ENCODE measurements at regions not wholly inside any gene's neighbourhood (a gene's known extent, or its start where the extent isn't known, plus 50 kb on each side); places are given as distances from the start of the nearest gene placed in this dataset.

GRCh38 chr9:105921057-105921726, 226.9 kb downstream of the TMEM38B start:
- DNase-seq (ENCODE audit: low read depth), result no peak

GRCh38 chr9:105928416-105928815, 234.1 kb downstream of the TMEM38B start:
- no peak for DNase-seq (ENCODE audit: low read depth)

GRCh38 chr9:105930011-105930627, 235.8 kb downstream of the TMEM38B start:
- DNase-seq (ENCODE audit: low read depth), result no peak

GRCh38 chr9:105932276-105932675, 237.9 kb downstream of the TMEM38B start:
- no peak for DNase-seq (ENCODE audit: low read depth)

- DNase-seq (ENCODE audit: low read depth), result no peak
Observed at GRCh38 chr9:105950448-105950847, 256.1 kb downstream of the TMEM38B start.

GRCh38 chr9:105950894-105951293, 256.6 kb downstream of the TMEM38B start:
- DNase-seq (ENCODE audit: low read depth), result no peak

GRCh38 chr9:105954517-105954916, 260.2 kb downstream of the TMEM38B start:
- no peak for DNase-seq (ENCODE audit: low read depth)

- no peak for DNase-seq (ENCODE audit: low read depth)
Observed at GRCh38 chr9:105957830-105958229, 263.5 kb downstream of the TMEM38B start.

- no peak for DNase-seq (ENCODE audit: low read depth)
Observed at GRCh38 chr9:105958587-105958986, 264.2 kb downstream of the TMEM38B start.

GRCh38 chr9:105959531-105959930, 265.2 kb downstream of the TMEM38B start:
- no peak for DNase-seq (ENCODE audit: low read depth)

GRCh38 chr9:105963343-105964099, 269.2 kb downstream of the TMEM38B start:
- DNase-seq (ENCODE audit: low read depth), result no peak

- DNase-seq (ENCODE audit: low read depth), result no peak
Observed at GRCh38 chr9:105964156-105964555, 269.8 kb downstream of the TMEM38B start.

GRCh38 chr9:105966834-105967233, 272.5 kb downstream of the TMEM38B start:
- no peak for DNase-seq (ENCODE audit: low read depth)

- no peak for DNase-seq (ENCODE audit: low read depth)
Observed at GRCh38 chr9:105967248-105967647, 272.9 kb downstream of the TMEM38B start.

- DNase-seq (ENCODE audit: low read depth), result no peak
Observed at GRCh38 chr9:105967797-105968196, 273.5 kb downstream of the TMEM38B start.

GRCh38 chr9:105968811-105969466, 274.6 kb downstream of the TMEM38B start:
- no peak for DNase-seq (ENCODE audit: low read depth)

GRCh38 chr9:105969636-105970035, 275.3 kb downstream of the TMEM38B start:
- DNase-seq (ENCODE audit: low read depth), result no peak

GRCh38 chr9:105971986-105972385, 277.6 kb downstream of the TMEM38B start:
- no peak for DNase-seq (ENCODE audit: low read depth)

GRCh38 chr9:105972466-105973204, 278.3 kb downstream of the TMEM38B start:
- no peak for DNase-seq (ENCODE audit: low read depth)

- no peak for DNase-seq (ENCODE audit: low read depth)
Observed at GRCh38 chr9:105973951-105974351, 279.6 kb downstream of the TMEM38B start.

GRCh38 chr9:105975886-105976645, 281.7 kb downstream of the TMEM38B start:
- DNase-seq (ENCODE audit: low read depth), result no peak

Measured in stimulated activated CD8-positive, alpha-beta memory T cell treated with anti-CD3 and anti-CD28 coated beads, Interleukin-7, amount 100 ng/mL, for 24 hours (primary cell).